ENCODE measurements at regions not wholly inside any gene's neighbourhood (a gene's known extent, or its start where the extent isn't known, plus 50 kb on each side); places are given as distances from the start of the nearest gene placed in this dataset.

DNA sequence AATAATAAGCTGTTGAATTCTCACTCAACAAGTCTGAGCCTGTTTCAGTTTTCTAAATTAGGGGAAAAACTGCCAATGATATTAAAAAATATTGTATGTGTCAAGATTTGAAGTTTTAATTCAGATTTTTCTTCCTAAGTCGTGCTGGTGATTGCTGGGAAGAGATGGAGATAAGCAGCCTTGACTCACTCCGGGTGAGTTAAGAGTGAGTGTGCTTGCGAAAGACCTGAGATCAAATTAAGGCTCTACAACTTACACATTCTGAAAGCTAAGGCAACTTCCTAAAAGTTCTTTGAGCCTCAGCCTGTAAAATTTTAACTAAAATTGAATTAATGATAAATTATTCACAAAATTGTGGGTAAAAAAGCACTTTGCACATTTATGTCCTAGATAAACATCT lies 1441.2 kb downstream of the PCDH7 start:
- no peak overlapping the region for H3K27ac ChIP-seq (ENCODE audit: low read length)
- no peaks in the 10 kb centered on the region for H3K9me3 ChIP-seq (ENCODE audit: control insufficient read depth, insufficient read depth, low read length)
- no peak for DNase-seq (ENCODE audit: low read depth, low spot score)
- H3K36me3 ChIP-seq (ENCODE audit: control insufficient read depth, insufficient read depth, low read length), result no peaks in the 10 kb centered on the region
- WGBS (ENCODE audit: insufficient coverage, insufficient read length), result no CpG with 5 or more reads among the region's 3 CpGs
- no peaks in the 10 kb centered on the region for H3K27me3 ChIP-seq (ENCODE audit: control insufficient read depth, insufficient read depth, low read length)
- H3K4me1 ChIP-seq (ENCODE audit: control insufficient read depth, insufficient read depth, low read length), result no peaks in the 10 kb centered on the region
- H3K4me3 ChIP-seq (ENCODE audit: low read length), result no peak overlapping the region

DNA sequence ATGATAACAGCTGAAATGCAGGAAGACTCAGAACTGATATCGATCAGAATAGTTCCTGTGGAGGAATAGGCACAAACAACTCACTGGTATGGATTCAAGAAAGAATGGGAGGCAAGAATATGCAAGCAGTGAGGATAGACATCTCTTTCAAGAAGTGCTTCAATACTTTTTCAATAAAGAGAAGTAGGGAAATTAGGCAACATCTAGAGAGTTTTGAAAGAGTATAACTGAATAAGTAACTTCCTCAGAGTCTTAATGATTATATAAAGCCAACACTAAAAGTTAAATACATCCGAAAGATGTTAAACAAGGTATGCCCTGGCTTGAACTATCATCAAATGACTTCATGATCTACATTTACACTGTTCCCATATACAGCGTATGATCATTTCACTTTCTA lies 1443.0 kb downstream of the PCDH7 start:
- DNase-seq (ENCODE audit: low read depth, low spot score), result no peak
- H3K27me3 ChIP-seq (ENCODE audit: control insufficient read depth, insufficient read depth, low read length), result no peaks in the 10 kb centered on the region
- WGBS (ENCODE audit: insufficient coverage, insufficient read length), result no CpG with 5 or more reads among the region's 3 CpGs
- H3K4me3 ChIP-seq (ENCODE audit: low read length), result no peak overlapping the region
- no peaks in the 10 kb centered on the region for H3K9me3 ChIP-seq (ENCODE audit: control insufficient read depth, insufficient read depth, low read length)
- no peaks in the 10 kb centered on the region for H3K36me3 ChIP-seq (ENCODE audit: control insufficient read depth, insufficient read depth, low read length)
- H3K27ac ChIP-seq (ENCODE audit: low read length), result no peak overlapping the region
- no peaks in the 10 kb centered on the region for H3K4me1 ChIP-seq (ENCODE audit: control insufficient read depth, insufficient read depth, low read length)

GRCh38 chr4:32169841-32170240 lies 1449.7 kb downstream of the PCDH7 start:
- WGBS (ENCODE audit: insufficient coverage, insufficient read length), result no CpG with 5 or more reads among the region's 3 CpGs
- H3K27me3 ChIP-seq (ENCODE audit: control insufficient read depth, insufficient read depth, low read length), result no peaks in the 10 kb centered on the region
- H3K27ac ChIP-seq (ENCODE audit: low read length), result no peak overlapping the region
- H3K36me3 ChIP-seq (ENCODE audit: control insufficient read depth, insufficient read depth, low read length), result no peaks in the 10 kb centered on the region
- H3K4me3 ChIP-seq (ENCODE audit: low read length), result no peak overlapping the region
- DNase-seq (ENCODE audit: low read depth, low spot score), result no peak
- no peaks in the 10 kb centered on the region for H3K4me1 ChIP-seq (ENCODE audit: control insufficient read depth, insufficient read depth, low read length)
- H3K9me3 ChIP-seq (ENCODE audit: control insufficient read depth, insufficient read depth, low read length), result no peaks in the 10 kb centered on the region

- DNase-seq (ENCODE audit: low read depth, low spot score), result no peak
- WGBS (ENCODE audit: insufficient coverage, insufficient read length), result no CpG with 5 or more reads among the region's 1 CpG
- H3K9me3 ChIP-seq (ENCODE audit: control insufficient read depth, insufficient read depth, low read length), result no peaks in the 10 kb centered on the region
- H3K27me3 ChIP-seq (ENCODE audit: control insufficient read depth, insufficient read depth, low read length), result no peaks in the 10 kb centered on the region
- H3K4me1 ChIP-seq (ENCODE audit: control insufficient read depth, insufficient read depth, low read length), result no peaks in the 10 kb centered on the region
- no peak overlapping the region for H3K27ac ChIP-seq (ENCODE audit: low read length)
- H3K36me3 ChIP-seq (ENCODE audit: control insufficient read depth, insufficient read depth, low read length), result no peaks in the 10 kb centered on the region
- H3K4me3 ChIP-seq (ENCODE audit: low read length), result no peak overlapping the region
Measured at GRCh38 chr4:32172086-32172485, 1451.9 kb downstream of the PCDH7 start.

- Histone ChIP-seq H3K27me3 (ENCODE audit: control insufficient read depth, insufficient read depth, low read length) (no peaks in the 10 kb centered on the region), H3K36me3 (ENCODE audit: control insufficient read depth, insufficient read depth, low read length) (no peaks in the 10 kb centered on the region), H3K4me1 (ENCODE audit: control insufficient read depth, insufficient read depth, low read length) (no peaks in the 10 kb centered on the region), H3K9me3 (ENCODE audit: control insufficient read depth, insufficient read depth, low read length) (no peaks in the 10 kb centered on the region), H3K27ac (ENCODE audit: low read length) (no peak overlapping the region), H3K4me3 (ENCODE audit: low read length) (no peak overlapping the region)
- WGBS (ENCODE audit: insufficient coverage, insufficient read length), result 100% methylated on average over 1 of the region's 1 CpG
- DNase-seq (ENCODE audit: low read depth, low spot score), result no peak
Measured at GRCh38 chr4:32172761-32173160, 1452.6 kb downstream of the PCDH7 start.

DNA sequence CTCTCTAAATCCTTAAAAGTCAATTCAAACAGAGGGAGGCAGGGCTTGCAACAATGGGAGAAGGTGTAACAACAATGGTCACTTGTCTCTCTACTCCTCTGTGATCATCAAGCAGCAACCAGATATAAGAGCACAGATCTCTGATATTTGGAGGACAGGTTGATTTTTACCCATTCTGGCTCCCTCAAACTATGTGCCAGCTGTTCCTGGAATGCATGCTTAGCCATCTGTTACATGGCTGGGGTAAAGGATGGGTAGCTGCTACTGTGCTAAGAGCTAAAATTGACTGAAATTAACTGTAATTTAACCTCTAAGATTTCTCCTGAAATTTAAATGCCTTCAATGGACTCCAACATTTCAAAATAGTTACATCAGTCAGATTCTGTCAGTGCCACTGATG lies 1459.9 kb downstream of the PCDH7 start:
- no peaks in the 10 kb centered on the region for H3K9me3 ChIP-seq (ENCODE audit: control insufficient read depth, insufficient read depth, low read length)
- no peaks in the 10 kb centered on the region for H3K36me3 ChIP-seq (ENCODE audit: control insufficient read depth, insufficient read depth, low read length)
- no peak overlapping the region for H3K27ac ChIP-seq (ENCODE audit: low read length)
- no peaks in the 10 kb centered on the region for H3K4me1 ChIP-seq (ENCODE audit: control insufficient read depth, insufficient read depth, low read length)
- H3K27me3 ChIP-seq (ENCODE audit: control insufficient read depth, insufficient read depth, low read length), result no peaks in the 10 kb centered on the region
- no peak overlapping the region for H3K4me3 ChIP-seq (ENCODE audit: low read length)
- DNase-seq (ENCODE audit: low read depth, low spot score), result no peak

DNA sequence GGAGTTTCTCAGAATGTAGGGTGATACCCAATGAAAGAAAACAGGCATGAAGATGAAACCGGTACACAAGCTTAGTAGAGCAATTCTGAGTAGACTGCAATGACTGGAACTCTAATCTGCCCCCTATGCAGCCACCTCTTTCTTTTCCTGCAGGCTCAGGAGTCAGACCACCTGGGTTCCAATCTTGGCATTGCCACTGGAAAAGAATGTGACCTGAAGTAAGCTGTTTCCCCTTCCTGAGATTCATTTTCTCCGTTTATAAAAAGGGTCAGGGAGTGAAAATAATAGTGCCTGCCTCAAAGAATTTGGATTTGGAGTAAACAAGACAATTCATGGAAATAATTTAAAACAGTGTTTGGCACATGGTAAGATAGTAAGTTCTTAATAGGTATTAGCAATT lies 1464.0 kb downstream of the PCDH7 start:
- Histone ChIP-seq H3K4me3 (ENCODE audit: low read length) (no peak overlapping the region), H3K9me3 (ENCODE audit: control insufficient read depth, insufficient read depth, low read length) (no peaks in the 10 kb centered on the region), H3K36me3 (ENCODE audit: control insufficient read depth, insufficient read depth, low read length) (no peaks in the 10 kb centered on the region), H3K4me1 (ENCODE audit: control insufficient read depth, insufficient read depth, low read length) (no peaks in the 10 kb centered on the region), H3K27me3 (ENCODE audit: control insufficient read depth, insufficient read depth, low read length) (no peaks in the 10 kb centered on the region), H3K27ac (ENCODE audit: low read length) (no peak overlapping the region)
- DNase-seq (ENCODE audit: low read depth, low spot score), result no peak
- no CpG with 5 or more reads among the region's 2 CpGs for WGBS (ENCODE audit: insufficient coverage, insufficient read length)

- H3K27ac ChIP-seq (ENCODE audit: low read length), result no peak overlapping the region
- H3K4me3 ChIP-seq (ENCODE audit: low read length), result no peak overlapping the region
- H3K27me3 ChIP-seq (ENCODE audit: control insufficient read depth, insufficient read depth, low read length), result no peaks in the 10 kb centered on the region
- H3K9me3 ChIP-seq (ENCODE audit: control insufficient read depth, insufficient read depth, low read length), result no peaks in the 10 kb centered on the region
- H3K36me3 ChIP-seq (ENCODE audit: control insufficient read depth, insufficient read depth, low read length), result no peaks in the 10 kb centered on the region
- WGBS (ENCODE audit: insufficient coverage, insufficient read length), result no CpG with 5 or more reads among the region's 10 CpGs
- no peak for DNase-seq (ENCODE audit: low read depth, low spot score)
- no peaks in the 10 kb centered on the region for H3K4me1 ChIP-seq (ENCODE audit: control insufficient read depth, insufficient read depth, low read length)
Measured at GRCh38 chr4:32189130-32189529, 1469.0 kb downstream of the PCDH7 start.

- H3K36me3 ChIP-seq (ENCODE audit: control insufficient read depth, insufficient read depth, low read length), result no peaks in the 10 kb centered on the region
- WGBS (ENCODE audit: insufficient coverage, insufficient read length), result no CpG with 5 or more reads among the region's 5 CpGs
- no peaks in the 10 kb centered on the region for H3K4me1 ChIP-seq (ENCODE audit: control insufficient read depth, insufficient read depth, low read length)
- no peaks in the 10 kb centered on the region for H3K9me3 ChIP-seq (ENCODE audit: control insufficient read depth, insufficient read depth, low read length)
- no peak for DNase-seq (ENCODE audit: low read depth, low spot score)
- no peak overlapping the region for H3K27ac ChIP-seq (ENCODE audit: low read length)
- no peak overlapping the region for H3K4me3 ChIP-seq (ENCODE audit: low read length)
- H3K27me3 ChIP-seq (ENCODE audit: control insufficient read depth, insufficient read depth, low read length), result no peaks in the 10 kb centered on the region
Measured at GRCh38 chr4:32189788-32190187, 1469.6 kb downstream of the PCDH7 start.

DNA sequence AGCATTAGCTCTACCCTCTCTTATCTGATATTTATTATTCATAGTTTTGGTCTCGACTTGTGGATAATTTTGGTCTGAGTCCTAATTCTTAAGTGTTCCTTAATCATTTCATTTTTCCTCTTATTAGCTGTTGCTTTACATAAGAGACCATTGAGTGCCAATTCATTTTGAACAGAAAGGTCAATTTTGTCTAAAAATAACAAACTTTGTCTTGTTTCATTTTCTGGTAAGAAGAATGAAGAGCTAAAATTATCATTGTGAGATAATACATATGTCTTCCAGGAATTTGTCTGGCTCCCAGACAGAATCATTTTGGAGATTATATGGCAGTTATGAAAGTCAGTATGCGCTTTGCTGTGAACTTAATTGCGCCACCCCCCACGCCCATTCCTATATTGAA lies 1471.8 kb downstream of the PCDH7 start:
- H3K27ac ChIP-seq (ENCODE audit: low read length), result no peak overlapping the region
- no peaks in the 10 kb centered on the region for H3K9me3 ChIP-seq (ENCODE audit: control insufficient read depth, insufficient read depth, low read length)
- no peaks in the 10 kb centered on the region for H3K27me3 ChIP-seq (ENCODE audit: control insufficient read depth, insufficient read depth, low read length)
- H3K4me3 ChIP-seq (ENCODE audit: low read length), result no peak overlapping the region
- no peaks in the 10 kb centered on the region for H3K36me3 ChIP-seq (ENCODE audit: control insufficient read depth, insufficient read depth, low read length)
- WGBS (ENCODE audit: insufficient coverage, insufficient read length), result no CpG with 5 or more reads among the region's 4 CpGs
- no peaks in the 10 kb centered on the region for H3K4me1 ChIP-seq (ENCODE audit: control insufficient read depth, insufficient read depth, low read length)
- no peak for DNase-seq (ENCODE audit: low read depth, low spot score)

- Histone ChIP-seq H3K9me3 (ENCODE audit: control insufficient read depth, insufficient read depth, low read length) (no peaks in the 10 kb centered on the region), H3K4me1 (ENCODE audit: control insufficient read depth, insufficient read depth, low read length) (no peaks in the 10 kb centered on the region), H3K4me3 (ENCODE audit: low read length) (no peak overlapping the region), H3K36me3 (ENCODE audit: control insufficient read depth, insufficient read depth, low read length) (no peaks in the 10 kb centered on the region), H3K27me3 (ENCODE audit: control insufficient read depth, insufficient read depth, low read length) (no peaks in the 10 kb centered on the region), H3K27ac (ENCODE audit: low read length) (no peak overlapping the region)
- no peak for DNase-seq (ENCODE audit: low read depth, low spot score)
Measured at GRCh38 chr4:32192363-32192762, 1472.2 kb downstream of the PCDH7 start.

All from iPS DF 6.9 (cell line).